ENCODE measurements at regions not wholly inside any gene's neighbourhood (a gene's known extent, or its start where the extent isn't known, plus 50 kb on each side); places are given as distances from the start of the nearest gene placed in this dataset.
A peak's percentile ranks its signal among the peaks of the same experiment; 100 is the strongest.
"Not testable (repeated sequence)": the region's sequence is repeated elsewhere in the genome, so short reads cannot be mapped to it uniquely, and the experiment has no call there.

- no peak for DNase-seq
Measured at GRCh38 chr4:141347684-141348083, 127.0 kb downstream of the ZNF330 start.

DNA sequence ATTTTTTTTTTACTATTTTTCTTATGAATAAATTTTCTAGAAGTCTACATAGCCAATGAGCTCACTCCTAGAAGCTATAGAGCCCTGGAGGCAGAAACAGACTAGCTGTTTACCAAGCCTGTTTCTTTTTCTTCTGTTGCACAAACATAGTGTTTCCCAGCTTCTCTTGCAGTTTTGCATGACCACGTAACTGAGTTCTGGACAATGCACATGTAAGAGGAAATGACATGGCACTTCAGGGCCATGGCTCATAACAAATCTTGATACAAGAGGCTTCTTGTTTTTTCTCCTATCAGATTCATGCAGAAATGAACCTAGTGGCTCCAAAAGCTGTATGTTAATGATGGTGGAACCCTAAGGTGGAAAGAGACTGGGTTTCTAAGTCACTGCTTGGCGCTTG is 127.4 kb downstream of the ZNF330 start:
- no peak for DNase-seq

DNA sequence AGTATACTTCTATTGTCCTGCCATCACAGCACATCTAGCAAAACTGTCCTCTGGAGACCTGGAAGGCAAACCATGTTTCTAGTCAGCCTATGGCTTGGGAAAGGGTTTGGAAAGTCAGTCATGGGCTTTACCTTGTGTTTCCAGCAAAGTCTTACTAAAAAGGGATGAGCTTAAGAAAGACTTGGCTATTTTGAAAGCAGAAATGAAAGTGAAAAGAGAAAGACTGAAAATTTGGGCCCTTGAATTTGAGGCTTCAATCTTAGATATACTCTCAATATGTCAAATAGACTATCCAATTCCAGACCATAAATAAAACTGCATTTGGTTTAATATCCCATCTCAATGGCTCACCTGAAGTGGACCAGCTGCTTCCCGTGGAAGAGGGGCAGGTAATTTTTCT is 127.9 kb downstream of the ZNF330 start:
- DNase-seq = no peak

DNA sequence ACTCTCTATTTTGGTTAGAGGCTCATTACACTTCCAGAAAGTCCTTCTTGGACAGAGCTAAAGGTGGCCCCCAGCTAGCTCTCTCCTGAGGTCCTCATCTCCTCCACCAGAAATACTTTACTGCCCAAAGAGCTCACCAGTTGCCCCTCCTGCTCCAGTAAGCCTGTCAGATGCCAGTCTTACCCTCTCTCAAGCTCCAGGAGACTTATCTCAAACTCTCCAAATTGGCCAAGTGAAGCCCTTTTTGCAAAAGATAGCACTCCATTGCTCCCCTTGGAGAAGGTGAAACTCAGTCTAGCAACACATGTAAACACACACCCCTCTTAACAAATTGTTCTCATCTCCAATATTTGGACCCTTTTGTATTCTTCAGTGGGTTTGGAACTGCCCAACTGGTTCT is 128.5 kb downstream of the ZNF330 start:
- DNase-seq = no peak

DNA sequence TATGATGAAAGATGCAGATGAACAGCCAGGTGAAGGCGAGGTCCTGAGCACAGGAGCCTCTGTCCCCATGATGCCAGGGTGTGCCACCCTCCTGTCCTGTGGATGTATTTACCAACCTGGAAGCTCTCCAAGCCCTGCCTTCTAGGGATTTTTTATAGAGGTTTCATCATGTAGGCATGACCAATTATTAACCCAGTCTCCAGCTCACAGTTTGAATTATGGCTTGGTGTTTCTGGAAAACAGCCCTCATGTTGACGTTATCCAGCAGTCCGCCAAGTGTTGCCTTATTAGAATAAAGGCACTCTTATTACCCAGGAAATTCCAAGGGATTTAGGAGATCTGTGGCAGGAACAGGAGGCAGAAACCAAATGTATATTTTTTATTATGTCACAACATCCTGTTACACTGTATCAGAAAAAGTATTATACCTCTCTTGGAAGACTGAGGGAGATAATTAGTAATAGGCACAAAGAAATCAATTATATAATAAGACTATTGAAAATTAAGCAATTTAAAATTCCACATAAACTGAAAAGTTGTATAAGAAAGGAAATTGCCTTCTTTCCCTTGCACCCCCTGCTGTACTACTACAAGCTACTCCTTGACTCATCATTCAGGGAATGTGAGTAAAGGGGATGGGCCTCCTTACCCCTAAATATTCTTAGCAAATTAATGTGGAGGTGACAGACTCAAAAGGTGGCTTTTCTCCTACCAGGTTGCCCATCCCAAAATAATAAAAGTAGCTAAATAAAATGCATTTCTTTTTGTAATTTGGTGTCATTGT is 129.6 kb downstream of the ZNF330 start:
- DNase-seq = peak; percentile 93

DNA sequence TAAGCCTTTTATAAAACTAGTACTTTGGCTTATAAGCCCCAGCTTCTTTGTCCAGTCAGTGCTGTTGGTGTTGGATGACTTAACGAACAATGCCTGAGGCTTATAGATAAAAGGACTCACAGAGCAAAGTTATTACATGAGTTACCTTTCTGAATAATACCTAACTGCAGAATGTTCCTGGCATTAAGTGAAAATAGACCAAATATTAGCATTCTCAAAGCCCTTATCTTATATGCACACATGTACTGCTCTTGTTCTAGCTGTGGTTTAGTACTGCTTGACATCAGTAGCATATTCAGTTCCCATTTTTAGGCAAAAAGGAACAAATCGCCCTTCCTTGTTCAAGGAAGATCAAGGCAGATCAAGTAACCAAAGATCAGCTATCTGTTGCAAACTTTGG is 131.6 kb downstream of the ZNF330 start:
- DNase-seq = no peak

DNA sequence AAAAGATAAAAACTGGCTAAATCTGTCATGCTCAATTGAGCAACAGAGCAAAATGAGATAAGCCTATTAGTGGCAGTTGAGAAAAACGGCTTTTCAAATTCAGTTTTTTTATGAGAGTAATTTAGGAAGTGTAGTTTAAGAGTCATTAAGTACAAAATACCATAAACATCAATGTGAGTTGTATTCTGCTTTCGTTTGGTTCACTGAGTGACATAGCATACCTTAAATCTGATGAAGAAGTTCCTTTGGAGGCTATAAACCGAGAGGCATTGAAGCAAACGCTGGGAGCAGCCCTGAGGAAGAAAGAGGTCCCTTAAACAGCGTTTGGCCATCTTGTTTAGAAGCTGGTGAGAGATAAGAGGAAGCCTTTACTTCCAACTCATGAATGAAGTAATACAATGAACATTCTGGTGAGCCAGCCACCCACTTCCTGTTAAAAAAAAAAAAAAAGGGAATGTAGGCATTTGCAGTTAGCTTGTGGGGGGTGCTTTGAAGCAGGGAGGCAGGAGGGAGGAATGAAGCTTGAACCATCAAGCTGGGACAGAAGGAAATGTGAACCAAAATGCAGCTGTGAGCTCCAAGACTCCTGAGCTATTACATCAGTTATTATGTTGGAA is 132.3 kb downstream of the ZNF330 start:
- DNase-seq = peak; percentile 90

DNA sequence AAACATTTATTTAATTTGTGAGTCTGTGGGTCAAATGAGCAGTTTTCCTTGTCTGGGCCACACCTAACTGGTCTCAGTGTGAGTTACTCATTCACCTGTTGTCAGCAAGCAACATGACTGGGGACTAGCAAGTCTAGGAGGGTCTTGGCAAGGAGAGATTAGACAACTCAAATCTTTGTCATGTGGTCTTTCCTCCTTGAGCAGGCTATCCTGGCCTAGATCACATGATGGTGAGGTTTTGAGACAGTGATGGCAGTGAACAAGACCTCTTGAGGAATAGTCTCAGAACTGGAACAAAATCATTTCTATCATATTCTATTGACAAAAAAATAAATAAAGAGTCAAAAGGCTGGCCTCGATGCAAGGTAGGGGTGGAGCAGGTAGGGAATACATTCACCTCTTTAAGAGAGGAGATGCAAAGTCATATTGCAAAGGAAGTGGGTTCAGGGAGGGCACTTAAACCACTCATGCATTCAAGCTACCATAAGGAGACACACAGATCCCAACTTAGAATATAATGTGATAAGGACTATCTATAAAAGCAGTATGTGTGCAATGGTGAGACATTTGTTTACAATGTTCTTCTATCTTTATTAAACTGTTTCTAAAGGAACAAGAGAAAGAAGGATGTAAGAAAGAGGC is 135.7 kb downstream of the ZNF330 start:
- DNase-seq = no peak

GRCh38 chr4:141356963-141357335 is 136.3 kb downstream of the ZNF330 start:
- DNase-seq = no peak

DNA sequence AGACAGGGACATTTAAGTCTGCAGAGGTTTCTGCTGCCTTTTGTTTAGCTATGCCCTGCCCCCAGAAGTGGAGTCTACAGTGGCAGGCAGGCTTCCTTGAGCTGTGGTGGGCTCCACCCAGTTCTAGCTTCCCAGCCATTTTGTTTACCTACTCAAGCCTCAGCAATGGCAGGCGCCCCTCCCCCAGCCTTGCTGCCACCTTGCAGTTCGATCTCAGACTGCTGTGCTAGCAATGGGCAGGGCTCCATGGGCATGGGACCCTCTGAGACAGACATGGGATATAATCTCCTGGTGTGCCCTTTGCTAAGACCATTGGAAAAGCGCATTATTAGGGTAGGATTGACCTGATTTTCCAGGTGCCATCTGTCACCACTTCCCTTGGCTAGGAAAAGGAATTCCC is 147.5 kb downstream of the ZNF330 start:
- not testable (repeated sequence) for DNase-seq

GRCh38 chr4:141371206-141371605 is 150.5 kb downstream of the ZNF330 start:
- no peak for DNase-seq

- peak; percentile 91 for DNase-seq
Measured at GRCh38 chr4:141375855-141376254, 155.2 kb downstream of the ZNF330 start.

- no peak for DNase-seq
Measured at GRCh38 chr4:141376769-141377168, 156.1 kb downstream of the ZNF330 start.

DNA sequence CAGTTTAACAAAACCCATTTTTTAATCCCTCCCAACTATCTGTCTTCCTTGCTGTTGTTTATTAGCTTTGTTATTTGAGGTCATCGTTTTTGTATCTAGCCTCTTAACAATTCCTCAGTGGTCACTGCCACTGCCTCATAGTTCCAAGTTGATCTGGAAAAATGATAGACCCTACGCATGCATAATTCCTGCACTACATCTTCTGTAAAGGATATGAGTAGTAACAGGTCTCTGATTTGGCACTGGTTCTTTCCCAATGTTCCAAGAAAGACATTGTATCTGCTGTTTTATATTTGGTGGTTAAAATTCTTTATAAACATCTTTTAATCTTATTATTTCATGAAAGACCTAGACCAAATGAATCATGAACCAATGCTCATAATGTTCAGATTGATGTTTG is 166.6 kb downstream of the ZNF330 start:
- DNase-seq = no peak

GRCh38 chr4:141388481-141388880 is 167.8 kb downstream of the ZNF330 start:
- DNase-seq = peak; percentile 75

GRCh38 chr4:141389649-141390048 is 169.0 kb downstream of the ZNF330 start:
- no peak for DNase-seq

DNA sequence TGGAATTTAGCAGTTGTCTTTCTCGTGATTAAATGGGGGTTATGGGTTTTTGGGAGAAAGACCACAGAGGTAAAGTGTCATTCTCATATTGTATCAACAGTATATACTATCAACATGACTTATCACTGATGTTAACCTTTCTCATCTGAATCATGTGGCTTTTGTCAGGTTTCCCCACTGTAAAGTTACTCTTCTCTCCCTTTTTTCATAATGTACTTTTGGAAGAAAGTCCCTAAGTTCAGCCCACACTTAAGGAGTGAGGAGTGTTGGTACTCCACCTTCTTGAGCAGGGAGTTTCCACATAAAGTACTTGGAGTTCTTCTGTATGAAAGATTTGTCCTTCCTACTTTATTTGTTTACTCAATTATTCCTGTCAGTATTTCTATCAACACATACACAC is 169.9 kb downstream of the ZNF330 start:
- no peak for DNase-seq

DNA sequence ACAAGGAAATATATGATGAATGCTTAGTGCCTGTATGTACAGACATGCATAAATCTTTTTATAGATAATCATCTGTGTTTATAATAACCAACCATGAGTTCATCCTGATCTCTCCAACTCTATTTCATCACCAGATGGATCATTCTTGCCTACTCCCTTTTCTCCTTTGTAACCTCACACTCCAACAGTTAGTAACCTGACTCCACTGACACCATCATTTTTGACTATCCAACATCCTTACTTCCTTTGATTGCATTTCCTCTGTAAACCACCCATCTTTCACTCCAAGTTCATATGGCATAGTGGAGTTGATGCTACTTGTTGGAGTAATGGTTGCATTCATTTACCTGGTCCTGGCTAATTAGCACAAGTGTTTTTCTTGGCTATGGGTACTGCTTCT is 170.6 kb downstream of the ZNF330 start:
- peak; percentile 22 for DNase-seq

GRCh38 chr4:141391771-141392170 is 171.1 kb downstream of the ZNF330 start:
- DNase-seq = peak; percentile 38

- DNase-seq = no peak
Measured at GRCh38 chr4:141395246-141395830, 174.6 kb downstream of the ZNF330 start.

DNA sequence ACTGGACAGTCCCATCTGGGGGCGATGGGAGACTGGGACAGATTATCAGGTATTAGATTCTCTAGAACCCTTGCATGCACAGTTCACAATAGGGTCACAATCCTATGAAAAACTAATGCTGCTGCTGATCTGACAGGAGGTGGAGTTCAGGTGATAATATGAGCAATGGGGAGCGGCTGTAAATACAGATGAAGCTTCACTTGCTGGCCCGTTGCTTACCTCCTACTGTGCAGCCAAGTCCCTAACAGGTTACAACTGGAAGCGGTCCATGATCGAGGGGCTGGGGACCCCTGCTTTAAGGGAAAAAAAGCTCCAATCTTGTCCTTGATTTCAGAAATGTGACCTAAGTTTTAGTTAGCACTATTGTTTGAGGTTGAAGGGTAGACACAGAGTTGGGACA is 175.2 kb downstream of the ZNF330 start:
- no peak for DNase-seq

GRCh38 chr4:141402712-141403111 is 182.0 kb downstream of the ZNF330 start:
- no peak for DNase-seq

GRCh38 chr4:141403782-141404181 is 183.1 kb downstream of the ZNF330 start:
- no peak for DNase-seq

GRCh38 chr4:141406237-141406636 is 185.5 kb downstream of the ZNF330 start:
- DNase-seq = no peak

All from fibroblast of skin of right biceps (primary cell).